Caki2 (cell line): ENCODE measurements at regions not wholly inside any gene's neighbourhood (a gene's known extent, or its start where the extent isn't known, plus 50 kb on each side); places are given as distances from the start of the nearest gene placed in this dataset.

ENCODE experiments used
- DNase-seq: peaks from one replicate; pipeline ENCODE4 v3.0.0-alpha.2; 2015; ENCODE audit warnings: low read depth
- in situ Hi-C: cut with HindIII; loops from 2 replicates; pipeline ENCODE4 v1.10.0; 2016; ENCODE audit warnings: low sequenced_read_pairs, low pct_unique_long_range_greater_than_20kb, mixed read lengths

- DNase-seq, result no peak
- in situ Hi-C loops, result no loop called here
These were observed 558.5 kb downstream of the MIAT start for GRCh38 chr22:27215871-27216270.

- in situ Hi-C loops, result no loop called here
- no peak for DNase-seq
These were observed 559.1 kb downstream of the MIAT start for GRCh38 chr22:27216444-27216843.

DNA sequence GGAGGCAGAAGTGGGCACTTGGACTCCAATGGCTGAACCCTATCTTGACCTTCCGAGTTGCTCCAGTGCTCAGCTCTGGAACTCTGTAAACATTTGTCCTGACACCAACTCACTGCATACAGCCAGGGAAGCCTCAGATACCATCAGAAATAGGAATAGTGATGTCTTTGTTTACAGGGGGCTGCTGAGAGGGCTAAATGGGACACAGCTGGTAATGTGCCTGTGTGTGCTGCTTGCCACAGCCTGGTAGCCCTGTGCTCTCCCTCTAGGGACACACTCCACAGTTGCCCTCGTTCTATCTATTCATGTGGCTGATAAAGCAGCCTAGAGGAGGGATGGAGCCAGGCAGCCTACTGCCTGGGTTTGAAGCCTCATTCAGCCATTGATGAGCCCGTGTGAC, 559.8 kb downstream of the MIAT start:
- no peak for DNase-seq
- in situ Hi-C loops, result no loop called here

- DNase-seq, result no peak
- in situ Hi-C loops, result no loop called here
These were observed 560.9 kb downstream of the MIAT start for GRCh38 chr22:27218012-27218920.

DNA sequence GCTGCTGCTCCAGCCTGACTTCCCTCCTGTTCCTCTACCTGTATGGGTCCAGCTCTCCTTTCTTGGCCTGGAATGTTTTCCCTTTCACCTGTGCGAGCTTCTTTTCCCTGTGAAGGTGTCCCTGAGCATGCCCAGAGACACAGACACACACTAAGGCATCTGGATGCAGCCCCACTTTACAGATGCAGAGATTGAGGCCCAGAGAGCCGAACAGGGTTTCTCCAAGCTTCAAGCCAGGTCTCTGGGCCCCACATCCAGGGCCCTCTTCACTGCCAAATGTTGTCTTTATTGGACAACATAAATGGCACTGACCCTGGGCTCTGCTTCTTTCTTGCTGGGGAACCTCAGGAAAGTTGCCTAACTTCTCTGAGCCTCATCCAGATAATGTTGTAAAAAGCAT, 561.6 kb downstream of the MIAT start:
- DNase-seq, result no peak
- in situ Hi-C loops, result no loop called here

- peak; percentile 51 for DNase-seq
- in situ Hi-C loops, result no loop called here
These were observed 563.0 kb downstream of the MIAT start for GRCh38 chr22:27220339-27220738.

DNA sequence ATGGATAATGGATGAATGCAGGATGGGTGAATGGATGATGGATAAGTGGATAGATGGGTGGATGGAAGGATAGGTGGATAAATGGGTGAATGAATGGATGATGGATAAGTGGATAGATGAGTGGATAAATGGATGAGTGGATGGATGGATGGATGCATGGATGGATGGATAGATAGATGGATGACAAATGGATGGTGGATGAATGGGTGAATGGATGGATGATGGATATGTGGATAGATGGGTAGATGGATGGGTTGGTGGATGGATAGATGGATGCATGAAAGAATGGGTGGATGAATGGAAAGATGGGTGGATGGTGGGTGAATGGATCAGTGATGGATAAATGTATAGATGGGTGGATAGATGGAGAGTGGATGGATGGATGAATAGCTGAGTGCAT, 564.8 kb downstream of the MIAT start:
- DNase-seq, result no peak
- in situ Hi-C loops, result no loop called here

- in situ Hi-C loops, result no loop called here
- peak; percentile 79 for DNase-seq
These were observed 566.2 kb downstream of the MIAT start for GRCh38 chr22:27223317-27224177.

DNA sequence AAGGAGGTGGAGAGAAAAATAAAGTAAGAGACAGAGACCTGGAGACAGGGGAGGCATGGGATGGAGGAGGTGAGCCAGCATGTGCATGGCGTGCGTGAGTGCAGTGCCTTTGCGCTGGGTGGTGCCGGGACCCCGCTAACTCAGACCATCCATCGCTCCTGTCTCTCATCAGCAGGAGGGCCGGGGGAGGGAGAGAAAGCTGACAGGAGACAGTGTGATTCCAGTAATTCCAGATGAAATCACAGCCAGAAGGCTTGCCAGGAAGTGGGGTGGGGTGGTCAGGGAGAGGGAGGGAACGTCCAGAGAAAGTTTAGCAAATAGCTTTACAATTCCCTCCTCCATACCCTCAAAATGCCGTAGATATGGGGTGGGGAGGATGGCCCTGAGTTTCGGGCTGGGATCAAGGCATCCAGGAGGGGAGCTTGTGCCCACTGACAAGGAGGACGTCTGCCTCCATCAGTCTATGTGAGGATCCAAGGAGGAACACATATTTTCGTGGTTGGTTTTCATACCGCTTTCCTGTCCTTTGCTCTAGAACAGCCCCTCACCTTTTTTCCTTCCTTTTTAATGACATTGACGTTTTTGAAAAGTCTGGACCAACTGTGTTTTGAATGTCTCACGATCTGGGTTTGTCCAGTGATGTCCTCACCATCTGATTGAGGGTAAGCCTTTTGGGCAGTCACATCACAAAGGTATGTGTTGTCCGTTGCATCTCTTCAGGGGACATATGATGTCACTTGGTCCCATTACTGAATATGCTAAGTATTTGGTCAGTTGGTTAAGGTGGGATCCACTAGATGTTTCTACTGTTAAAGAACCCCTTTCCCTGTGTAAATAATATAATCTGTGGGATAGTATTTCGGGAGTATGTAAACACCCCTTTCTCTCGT, 567.3 kb downstream of the MIAT start:
- no peak for DNase-seq
- in situ Hi-C loops, result no loop called here

DNA sequence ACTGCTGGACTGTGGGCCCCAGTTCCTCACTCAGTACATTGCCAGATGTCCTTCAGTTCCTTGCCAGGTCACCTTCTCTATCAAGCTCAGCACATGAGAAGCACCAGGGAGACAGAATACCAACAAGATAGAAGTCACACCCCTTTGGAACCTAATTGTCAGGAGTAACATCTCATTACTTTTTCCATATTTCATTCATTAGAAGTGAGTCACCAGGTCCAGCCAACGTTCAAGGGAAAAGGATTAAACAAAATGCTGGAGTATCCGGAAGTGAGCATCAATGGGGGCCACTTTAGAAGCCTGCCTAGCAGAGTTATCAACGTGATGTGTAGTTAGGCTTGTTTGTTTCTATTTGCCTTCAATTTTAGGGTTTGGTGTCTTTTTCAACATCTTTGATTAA, 569.3 kb downstream of the MIAT start:
- in situ Hi-C loops, result no loop called here
- DNase-seq, result no peak

DNA sequence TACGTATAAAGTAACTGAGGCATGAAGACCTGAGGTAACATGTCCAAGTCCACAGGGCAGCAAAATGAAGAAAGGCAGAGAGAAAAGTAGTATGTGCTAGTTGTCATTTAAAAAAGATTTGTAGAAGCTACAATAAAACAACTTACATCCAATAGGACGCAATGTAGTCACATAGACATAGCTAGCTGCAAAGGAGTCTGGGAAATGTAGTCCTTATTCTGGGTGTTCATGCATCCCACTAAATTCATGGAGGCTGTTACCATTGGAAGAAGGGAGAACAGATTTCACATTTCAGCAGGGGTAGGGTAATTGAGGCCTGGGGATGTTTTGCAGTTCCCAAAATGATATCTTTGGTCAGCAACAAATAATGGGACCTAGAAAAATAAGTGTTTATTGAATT, 571.4 kb downstream of the MIAT start:
- in situ Hi-C loops, result no loop called here
- no peak for DNase-seq

GRCh38 chr22:27230189-27230588, 571.4 kb downstream of the MN1 start:
- in situ Hi-C loops, result no loop called here
- no peak for DNase-seq

DNA sequence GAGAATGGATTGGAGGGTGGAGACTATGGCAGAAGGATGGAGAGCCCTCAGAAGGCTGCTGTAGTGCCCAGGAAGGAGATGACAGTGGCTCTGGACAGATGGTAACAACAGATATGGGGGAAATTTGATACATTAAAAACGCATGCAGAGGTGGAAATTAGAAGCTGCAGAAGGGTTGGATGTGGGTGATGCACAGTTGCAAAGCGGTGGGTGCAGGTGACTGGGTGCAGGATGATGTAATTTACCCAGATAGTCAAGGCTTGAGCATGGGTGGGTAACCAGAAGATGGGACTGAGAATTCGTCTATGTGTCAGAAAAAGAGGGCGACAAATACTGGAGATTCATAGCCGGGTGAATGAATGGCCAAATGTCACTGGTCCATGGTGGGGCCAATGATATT, 570.3 kb downstream of the MN1 start:
- DNase-seq, result no peak
- in situ Hi-C loops, result no loop called here

- no peak for DNase-seq
- in situ Hi-C loops, result no loop called here
These were observed 569.5 kb downstream of the MN1 start for GRCh38 chr22:27232077-27232476.

GRCh38 chr22:27237080-27237741, 564.3 kb downstream of the MN1 start:
- in situ Hi-C loops, result no loop called here
- DNase-seq, result no peak

DNA sequence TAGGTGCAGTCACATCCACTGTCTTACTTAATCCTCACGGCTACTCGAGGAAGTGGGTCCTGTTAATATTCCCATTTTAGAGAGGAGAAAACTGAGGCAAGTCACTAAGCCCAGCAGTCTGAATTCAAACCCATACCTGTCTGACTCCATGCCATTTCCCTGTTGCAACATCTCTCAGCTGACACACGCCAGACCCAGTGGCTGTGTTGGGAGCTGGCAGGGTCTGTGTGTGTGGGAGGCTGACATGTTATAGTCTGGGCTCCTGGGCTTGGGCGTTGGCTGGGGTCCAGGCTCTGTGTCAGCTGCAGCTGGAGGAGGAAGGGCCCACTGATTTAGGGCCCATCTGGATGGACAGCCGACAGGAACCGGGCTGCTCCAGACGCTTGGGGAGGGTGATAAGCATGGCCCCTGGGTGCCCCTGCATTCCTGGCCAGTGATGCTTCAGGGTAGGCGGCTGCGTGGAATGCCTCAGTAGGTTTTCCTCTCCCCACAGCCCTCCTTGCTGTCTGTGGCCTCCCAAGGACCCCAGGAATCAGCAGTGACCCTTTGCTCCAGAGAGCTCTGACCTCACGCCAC, 562.5 kb downstream of the MN1 start:
- in situ Hi-C loops, result no loop called here
- peak; percentile 92 for DNase-seq

GRCh38 chr22:27239520-27239919, 562.0 kb downstream of the MN1 start:
- no peak for DNase-seq
- in situ Hi-C loops, result no loop called here
